TTC549 (cell line): ENCODE measurements at regions not wholly inside any gene's neighbourhood (a gene's known extent, or its start where the extent isn't known, plus 50 kb on each side); places are given as distances from the start of the nearest gene placed in this dataset.
"Not testable (repeated sequence)": the region's sequence is repeated elsewhere in the genome, so short reads cannot be mapped to it uniquely, and the experiment has no call there.

Source experiments
- FAIRE-seq: peaks from 2 replicates; lab custom pipeline; 2012; peaks lifted over from hg19 to GRCh38; lab: Jason Lieb, UNC

- no peak for FAIRE-seq
Measured at GRCh38 chr2:129802290-129802689, 177.2 kb upstream of the RAB6C start.

- FAIRE-seq = no peak
Measured at GRCh38 chr2:129803032-129803431, 176.4 kb upstream of the RAB6C start.

DNA sequence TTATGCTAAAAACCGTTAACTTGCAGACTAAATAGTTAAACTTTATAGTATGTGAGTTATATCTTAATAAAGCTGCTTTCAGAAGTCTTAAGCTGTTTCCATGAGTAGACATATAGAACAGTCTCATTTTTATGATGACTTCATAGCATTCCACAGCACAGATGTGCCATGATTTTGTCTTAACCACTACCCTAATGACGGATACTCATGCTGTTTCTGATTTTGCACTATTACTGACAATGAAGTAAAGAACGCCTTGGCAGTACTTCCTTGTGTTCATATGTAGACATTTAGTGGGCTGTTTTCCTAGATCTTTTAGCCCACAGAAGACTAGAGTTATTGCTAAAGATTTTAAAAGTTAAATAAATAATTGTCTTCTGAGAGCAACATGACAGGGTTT is 175.6 kb upstream of the RAB6C start:
- no peak for FAIRE-seq

- FAIRE-seq = no peak
Measured at GRCh38 chr2:129805899-129806298, 173.6 kb upstream of the RAB6C start.

- no peak for FAIRE-seq
Measured at GRCh38 chr2:129806317-129806716, 173.1 kb upstream of the RAB6C start.

GRCh38 chr2:129806990-129807389 is 172.5 kb upstream of the RAB6C start:
- FAIRE-seq = no peak

DNA sequence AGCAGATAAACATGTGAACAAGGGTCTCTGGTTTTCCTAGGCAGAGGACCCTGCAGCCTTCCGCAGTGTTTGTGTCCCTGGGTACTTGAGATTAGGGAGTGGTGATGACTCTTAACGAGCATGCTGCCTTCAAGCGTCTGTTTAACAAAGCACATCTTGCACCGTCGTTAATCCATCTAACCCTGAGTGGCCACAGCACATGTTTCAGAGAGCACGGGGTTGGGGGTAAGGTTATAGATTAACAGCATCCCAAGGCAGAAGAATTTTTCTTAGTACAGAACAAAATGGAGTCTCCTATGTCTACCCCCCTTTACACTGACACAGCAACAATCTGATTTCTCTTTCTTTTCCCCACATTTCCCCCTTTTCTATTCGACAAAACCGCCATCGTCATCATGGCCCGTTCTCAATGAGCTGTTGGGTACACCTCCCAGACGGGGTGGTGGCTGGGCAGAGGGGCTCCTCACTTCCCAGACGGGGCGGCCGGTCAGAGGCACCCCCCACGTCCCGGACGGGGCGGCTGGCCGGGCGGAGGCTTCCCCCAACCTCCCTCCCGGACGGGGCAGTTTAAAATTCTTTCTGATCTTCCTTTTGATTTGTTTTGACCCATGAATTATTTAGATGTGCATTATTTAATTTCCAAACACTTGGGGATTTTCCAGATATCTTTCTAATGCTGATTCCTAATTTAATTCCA is 171.7 kb upstream of the RAB6C start:
- not testable (repeated sequence) for FAIRE-seq

DNA sequence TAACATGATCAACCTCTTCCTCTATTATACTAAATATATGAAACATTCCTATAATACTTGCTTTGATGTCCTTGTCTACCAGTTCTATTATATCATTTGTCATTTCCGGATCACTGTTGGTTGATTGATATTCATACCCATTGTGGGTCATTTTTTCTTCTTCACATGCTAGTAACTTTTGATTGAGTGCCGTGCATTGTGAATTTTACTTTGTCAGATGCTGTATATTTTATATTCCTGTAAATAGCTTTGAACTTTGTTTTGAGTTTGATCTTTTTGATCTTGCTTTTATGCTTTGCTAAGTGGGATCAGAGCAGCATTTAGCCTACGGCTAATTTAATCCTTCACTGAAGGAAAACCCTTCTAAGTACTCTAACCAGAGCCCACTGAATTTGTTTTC is 168.9 kb upstream of the RAB6C start:
- FAIRE-seq = no peak

DNA sequence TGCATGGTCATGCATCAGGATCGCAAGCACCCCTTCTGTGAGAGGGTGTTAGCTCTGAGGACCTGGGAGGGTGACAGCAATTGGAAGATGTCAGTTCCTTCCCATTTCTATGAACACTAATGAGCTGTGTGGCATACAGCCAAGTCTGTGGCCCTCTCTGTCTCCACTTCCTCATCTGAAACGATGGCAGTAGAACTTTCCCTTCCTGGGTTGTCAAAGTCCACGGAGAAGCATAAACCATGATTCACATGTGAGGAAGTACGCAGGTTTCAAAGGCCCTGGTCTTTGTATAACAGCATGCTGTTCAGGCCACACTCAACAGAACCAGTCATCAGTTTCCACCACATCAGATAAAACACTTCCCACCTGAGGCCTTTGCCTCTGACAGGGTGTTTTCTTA is 167.4 kb upstream of the RAB6C start:
- no peak for FAIRE-seq

DNA sequence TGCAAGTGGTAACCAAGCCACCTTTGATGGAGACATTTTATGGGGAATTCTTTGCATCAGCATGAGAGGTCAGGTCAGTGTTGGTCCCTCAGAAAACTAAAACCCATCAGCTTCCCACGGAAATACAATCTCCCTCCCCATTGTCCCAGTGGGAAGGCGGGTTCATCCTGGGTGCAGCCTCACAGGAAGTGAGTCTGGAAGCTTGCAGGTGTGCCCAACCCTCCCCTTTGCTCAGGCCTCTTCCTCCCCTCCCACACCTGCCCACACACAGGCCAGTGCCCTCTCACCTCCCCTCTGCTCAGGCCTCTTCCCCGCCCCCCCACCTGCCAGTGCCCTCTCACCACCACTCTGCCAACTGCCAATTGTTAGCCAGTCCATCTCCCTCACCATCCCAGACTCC is 166.8 kb upstream of the RAB6C start:
- no peak for FAIRE-seq

DNA sequence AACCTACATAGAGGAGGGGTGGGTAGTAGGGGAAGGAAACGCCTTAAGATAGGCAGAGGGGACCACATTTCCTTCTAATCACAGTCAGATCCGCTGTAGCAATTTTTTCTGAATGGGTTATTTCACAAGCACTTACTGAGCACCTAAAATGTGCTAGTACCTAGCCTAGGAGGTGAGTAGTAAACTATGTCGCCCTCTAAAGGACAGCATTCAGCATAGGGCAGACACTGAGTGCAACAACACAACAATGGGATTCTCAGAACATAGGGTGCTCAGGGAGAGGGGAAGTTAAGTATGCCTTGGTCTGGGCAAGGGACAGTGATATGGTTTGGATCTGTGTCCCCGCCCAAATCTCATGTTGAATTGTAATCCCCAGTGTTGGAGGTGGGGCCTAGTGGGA is 166.1 kb upstream of the RAB6C start:
- FAIRE-seq = no peak

DNA sequence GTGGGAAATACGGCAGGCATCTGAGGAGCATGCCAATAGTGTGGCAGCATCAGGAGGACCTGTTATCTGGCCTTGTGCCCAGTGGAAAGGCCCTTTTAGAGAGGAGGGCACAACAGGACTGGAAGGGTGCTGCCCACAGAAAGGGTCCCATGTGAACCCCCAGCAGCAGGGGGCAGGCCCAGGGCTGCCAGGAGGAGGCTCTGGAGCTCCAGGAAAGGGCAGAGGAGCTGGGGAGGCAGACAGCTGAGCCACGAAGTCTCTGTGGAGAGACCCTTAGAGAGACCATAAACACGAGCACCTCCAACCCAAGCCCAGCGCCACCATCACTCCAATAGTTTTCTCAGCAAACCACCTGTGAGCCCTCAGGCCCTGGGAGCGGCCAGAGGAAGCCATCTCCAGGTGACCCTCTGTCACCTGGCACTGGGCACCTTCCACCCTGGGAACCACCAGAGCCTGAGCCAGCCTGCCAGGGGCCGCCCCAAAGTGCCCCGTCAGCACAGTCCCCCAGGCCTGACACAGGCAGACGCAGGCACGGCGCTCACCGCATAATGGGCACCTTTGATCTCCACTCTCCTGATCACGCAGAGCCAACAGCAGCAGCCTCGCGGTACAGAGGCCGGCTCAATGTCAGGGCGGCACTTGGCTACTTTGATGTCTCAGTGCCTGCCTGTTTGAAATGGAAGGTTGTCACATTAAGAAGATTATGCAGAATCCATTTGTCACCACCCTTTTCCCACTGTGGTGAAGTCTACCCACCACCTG is 162.5 kb upstream of the RAB6C start:
- FAIRE-seq = no peak

- FAIRE-seq = no peak
Measured at GRCh38 chr2:129819855-129820254, 159.6 kb upstream of the RAB6C start.

GRCh38 chr2:129820908-129821307 is 158.6 kb upstream of the RAB6C start:
- no peak for FAIRE-seq

DNA sequence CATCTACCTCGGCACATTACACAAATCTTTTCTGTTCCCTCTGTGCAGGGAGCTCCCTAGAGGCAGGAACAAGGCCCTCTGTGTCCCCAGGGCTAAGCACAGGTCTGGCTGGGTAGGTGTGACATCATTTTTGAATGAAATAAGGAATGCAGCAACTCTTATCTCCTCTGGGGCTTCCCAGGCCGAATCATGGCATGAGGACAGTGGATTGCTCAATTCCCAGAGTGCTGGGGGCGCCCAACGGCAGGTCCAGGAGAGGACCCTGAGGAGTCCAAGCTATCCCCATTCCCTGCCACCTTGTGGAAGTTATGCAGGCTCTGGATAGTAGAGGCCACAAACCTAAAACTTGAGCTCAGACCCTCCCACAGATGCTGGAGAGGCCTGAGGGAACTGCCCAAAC is 158.0 kb upstream of the RAB6C start:
- FAIRE-seq = no peak

DNA sequence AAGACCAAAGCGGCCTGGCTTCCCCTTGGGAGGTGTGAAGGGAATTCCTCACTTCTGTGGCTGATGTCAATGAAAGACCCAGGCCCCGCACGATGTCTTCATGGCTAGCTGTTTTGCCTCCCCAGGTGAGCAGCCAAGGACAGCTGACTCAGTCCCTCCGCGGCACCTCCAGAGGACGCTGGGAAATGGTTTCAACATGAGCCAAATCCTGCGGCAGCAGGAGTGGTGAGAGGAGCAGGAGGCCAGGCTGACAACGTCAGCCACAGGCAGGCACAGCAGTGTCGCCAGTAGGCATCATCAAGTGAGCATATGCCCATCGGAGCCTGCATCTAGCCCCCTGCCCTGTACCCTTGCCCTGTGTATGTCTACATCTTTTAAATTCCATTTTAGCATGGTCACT is 156.4 kb upstream of the RAB6C start:
- no peak for FAIRE-seq

GRCh38 chr2:129827311-129828090 is 152.0 kb upstream of the RAB6C start:
- FAIRE-seq = no peak

DNA sequence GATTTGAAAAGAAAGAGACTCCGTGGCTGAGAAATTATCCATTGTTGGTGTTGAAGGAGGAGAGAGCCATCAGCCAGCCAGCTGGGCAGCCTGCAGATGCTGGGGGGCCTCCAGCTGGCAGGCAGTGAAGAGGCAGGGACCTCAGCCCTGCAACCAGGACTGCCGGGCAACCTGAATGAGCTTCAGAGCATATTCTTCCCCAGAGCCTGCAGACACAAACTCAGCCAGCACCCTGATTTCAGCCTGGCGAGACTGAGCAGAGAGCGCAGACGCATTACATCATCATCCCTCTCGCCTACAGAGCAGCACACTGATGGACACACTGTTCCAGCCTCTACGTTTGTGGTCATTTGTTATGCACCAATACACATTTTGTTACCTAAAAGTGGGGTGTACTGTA is 150.7 kb upstream of the RAB6C start:
- no peak for FAIRE-seq

DNA sequence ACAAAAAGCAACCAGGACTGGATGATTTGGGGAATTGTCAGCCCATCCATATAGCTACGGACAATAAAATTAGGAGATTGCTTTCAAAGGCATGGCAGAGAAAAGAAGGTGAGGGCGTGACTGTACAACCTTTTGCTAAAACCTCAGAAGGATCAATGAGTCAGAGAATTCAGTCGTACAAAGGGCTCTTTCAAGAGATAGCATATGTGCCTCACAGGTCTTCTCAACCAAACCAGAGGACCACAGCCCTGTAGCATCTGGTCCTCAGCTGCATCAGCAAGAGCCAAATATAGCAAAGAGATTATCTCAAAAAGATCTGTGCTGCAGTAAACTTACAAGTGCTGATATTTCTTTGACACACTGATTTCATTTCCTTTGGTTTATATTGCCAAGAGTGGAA is 149.9 kb upstream of the RAB6C start:
- FAIRE-seq = no peak

DNA sequence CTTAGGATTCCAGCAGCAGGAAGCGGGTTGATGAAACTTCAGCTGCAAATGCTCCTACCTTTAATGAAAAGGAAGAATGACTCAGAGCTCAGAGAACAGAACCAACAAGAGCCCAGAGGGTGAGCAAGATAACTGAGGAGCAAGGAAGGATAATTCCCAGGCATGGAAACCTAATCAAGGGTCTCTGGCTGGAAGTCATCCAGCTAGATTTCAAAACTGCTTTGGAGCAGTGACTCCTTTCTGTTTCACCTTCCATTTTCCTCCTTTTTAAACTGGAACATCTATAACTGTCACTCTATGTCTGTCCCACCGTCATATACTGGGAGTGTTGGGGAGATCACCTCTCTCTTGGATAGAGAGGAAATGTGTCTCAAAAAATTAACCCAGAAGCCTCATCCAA is 148.4 kb upstream of the RAB6C start:
- FAIRE-seq = no peak

- not testable (repeated sequence) for FAIRE-seq
Measured at GRCh38 chr2:129833465-129833864, 146.0 kb upstream of the RAB6C start.

GRCh38 chr2:129847043-129847442 is 132.4 kb upstream of the RAB6C start:
- FAIRE-seq = no peak

GRCh38 chr2:129849559-129850160 is 129.8 kb upstream of the RAB6C start:
- FAIRE-seq = peak; percentile 98
